Subcutaneous abdominal adipose tissue (tissue), 5 donors: ENCODE measurements at regions not wholly inside any gene's neighbourhood (a gene's known extent, or its start where the extent isn't known, plus 50 kb on each side); places are given as distances from the start of the nearest gene placed in this dataset.

ENCODE experiments used
- H3K27ac ChIP-seq: one replicate; pipeline ENCODE4 v1.7.0; 2013; ENCODE audit warnings: low read depth, mild to moderate bottlenecking, inconsistent platforms, low read length, moderate library complexity
- H3K27me3 ChIP-seq, 5 donors: one replicate each; pipeline ENCODE4 v1.7.0; 2013; ENCODE audit warnings: low read length in 5 of 5, inconsistent platforms in 1 of 5; ENCODE audit not compliant: control insufficient read depth in 5 of 5, insufficient read depth in 4 of 5
- H3K36me3 ChIP-seq, 5 donors: one replicate each; pipeline ENCODE4 v1.7.0; 2013; ENCODE audit warnings: low read length in 5 of 5; ENCODE audit not compliant: control insufficient read depth in 5 of 5, insufficient read depth in 5 of 5
- H3K4me1 ChIP-seq, 5 donors: one replicate each; pipeline ENCODE4 v1.7.0; 2013; ENCODE audit warnings: low read length in 5 of 5, mild to moderate bottlenecking in 3 of 5, moderate library complexity in 1 of 5; ENCODE audit not compliant: control insufficient read depth in 5 of 5, insufficient read depth in 5 of 5
- H3K4me3 ChIP-seq, 5 donors: one replicate each; pipeline ENCODE4 v1.7.0; 2013; ENCODE audit warnings: low read length in 5 of 5, low read depth in 1 of 5
- H3K9ac ChIP-seq, 5 donors: one replicate each; pipeline ENCODE4 v1.7.0; 2013; ENCODE audit warnings: low read length in 5 of 5, mild to moderate bottlenecking in 4 of 5, moderate library complexity in 3 of 5
- H3K9me3 ChIP-seq, 5 donors: one replicate each; pipeline ENCODE4 v1.7.0; 2013; ENCODE audit warnings: low read length in 5 of 5; ENCODE audit not compliant: control insufficient read depth in 5 of 5
- donor health status: healthy.
- donor health status: healthy.
- donor health status: healthy.
- donor health status: healthy.
- donor health status: healthy.

- no peak overlapping the region for H3K27ac ChIP-seq
- no peak overlapping the region for H3K4me3 ChIP-seq
- H3K9me3 ChIP-seq: no peaks in the 10 kb centered on the region
- peaks cover 0 to 3% (median 0%) of the 10 kb centered on the region in 5 donors for H3K27me3 ChIP-seq
- peaks cover 0 to 11% (median 5%) of the 10 kb centered on the region in 5 donors for H3K4me1 ChIP-seq
- H3K36me3 ChIP-seq: no peaks in the 10 kb centered on the region
- H3K9ac ChIP-seq: no peak overlapping the region
These were observed 502.4 kb downstream of the MIAT start for GRCh38 chr22:27159716-27160295.

GRCh38 chr22:27163162-27164137 lies 506.1 kb downstream of the MIAT start:
- Histone ChIP-seq H3K27me3 (peaks cover 0 to 3% (median 0%) of the 10 kb centered on the region in 5 donors), H3K27ac (no peak overlapping the region), H3K4me1 (peaks cover 0 to 4% (median 0%) of the 10 kb centered on the region in 5 donors), H3K9me3 (no peaks in the 10 kb centered on the region), H3K36me3 (no peaks in the 10 kb centered on the region), H3K9ac (no peak overlapping the region), H3K4me3 (no peak overlapping the region)

GRCh38 chr22:27164781-27165503 lies 507.6 kb downstream of the MIAT start:
- no peak overlapping the region for H3K9ac ChIP-seq
- no peak overlapping the region for H3K27ac ChIP-seq
- peaks cover 0 to 4% (median 0%) of the 10 kb centered on the region in 5 donors for H3K4me1 ChIP-seq
- H3K4me3 ChIP-seq: no peak overlapping the region
- no peaks in the 10 kb centered on the region for H3K9me3 ChIP-seq
- no peaks in the 10 kb centered on the region for H3K27me3 ChIP-seq
- H3K36me3 ChIP-seq: no peaks in the 10 kb centered on the region

- Histone ChIP-seq H3K36me3 (no peaks in the 10 kb centered on the region), H3K9me3 (no peaks in the 10 kb centered on the region), H3K27ac (no peak overlapping the region), H3K4me3 (no peak overlapping the region), H3K27me3 (no peaks in the 10 kb centered on the region), H3K9ac (no peak overlapping the region), H3K4me1 (peaks cover 2 to 14% (median 10%) of the 10 kb centered on the region in 5 donors)
These were observed 511.3 kb downstream of the MIAT start for GRCh38 chr22:27168681-27169080.

- H3K9me3 ChIP-seq: no peaks in the 10 kb centered on the region
- peak overlapping the region; percentile 42 for H3K27ac ChIP-seq
- no peak overlapping the region for H3K9ac ChIP-seq
- H3K36me3 ChIP-seq: no peaks in the 10 kb centered on the region
- no peak overlapping the region for H3K4me3 ChIP-seq
- H3K4me1 ChIP-seq: peaks cover 2 to 14% (median 10%) of the 10 kb centered on the region in 5 donors
- no peaks in the 10 kb centered on the region for H3K27me3 ChIP-seq
These were observed 513.1 kb downstream of the MIAT start for GRCh38 chr22:27170491-27170890.

- H3K4me3 ChIP-seq: no peak overlapping the region
- no peaks in the 10 kb centered on the region for H3K9me3 ChIP-seq
- H3K36me3 ChIP-seq: no peaks in the 10 kb centered on the region
- no peak overlapping the region for H3K27ac ChIP-seq
- peaks cover 2 to 14% (median 10%) of the 10 kb centered on the region in 5 donors for H3K4me1 ChIP-seq
- no peak overlapping the region for H3K9ac ChIP-seq
- H3K27me3 ChIP-seq: no peaks in the 10 kb centered on the region
These were observed 513.8 kb downstream of the MIAT start for GRCh38 chr22:27171212-27171611.

- Histone ChIP-seq H3K36me3 (no peaks in the 10 kb centered on the region), H3K4me3 (no peak overlapping the region), H3K27me3 (no peaks in the 10 kb centered on the region), H3K4me1 (peaks cover 2 to 14% (median 10%) of the 10 kb centered on the region in 5 donors), H3K9me3 (no peaks in the 10 kb centered on the region), H3K9ac (no peak overlapping the region), H3K27ac (no peak overlapping the region)
These were observed 516.1 kb downstream of the MIAT start for GRCh38 chr22:27173530-27173929.

- H3K27ac ChIP-seq: no peak overlapping the region
- no peak overlapping the region for H3K9ac ChIP-seq
- H3K36me3 ChIP-seq: no peaks in the 10 kb centered on the region
- H3K4me1 ChIP-seq: peaks cover 2 to 12% (median 10%) of the 10 kb centered on the region in 5 donors
- no peaks in the 10 kb centered on the region for H3K27me3 ChIP-seq
- H3K4me3 ChIP-seq: no peak overlapping the region
- no peaks in the 10 kb centered on the region for H3K9me3 ChIP-seq
These were observed 517.8 kb downstream of the MIAT start for GRCh38 chr22:27175021-27175838.

- H3K27ac ChIP-seq: no peak overlapping the region
- H3K4me3 ChIP-seq: no peak overlapping the region
- H3K27me3 ChIP-seq: no peaks in the 10 kb centered on the region
- H3K9me3 ChIP-seq: no peaks in the 10 kb centered on the region
- no peaks in the 10 kb centered on the region for H3K36me3 ChIP-seq
- H3K9ac ChIP-seq: no peak overlapping the region
- H3K4me1 ChIP-seq: peaks cover 0 to 4% (median 3%) of the 10 kb centered on the region in 5 donors
These were observed 518.6 kb downstream of the MIAT start for GRCh38 chr22:27175974-27176373.
